H1 (cell line): ENCODE measurements at regions not wholly inside any gene's neighbourhood (a gene's known extent, or its start where the extent isn't known, plus 50 kb on each side); places are given as distances from the start of the nearest gene placed in this dataset.

ENCODE experiments used
- GTF2F1 ChIP-seq: IDR thresholded peaks from 2 replicates; pipeline ENCODE4 v1.6.1; 2012; ENCODE audit warnings: low read depth, low read length, improper control_type of control experiment, borderline replicate concordance
- RNF2 ChIP-seq: fragments of 200-900, 300-1000 bp; sonication (generic); IDR thresholded peaks from 2 replicates; pipeline ENCODE4 v1.7.1; 2016; ENCODE audit warnings: borderline replicate concordance, low read depth, mild to moderate bottlenecking, antibody characterized with exemption, low read length; ENCODE audit not compliant: poor library complexity, severe bottlenecking; ENCODE audit errors: missing control alignments
- TBP ChIP-seq: IDR thresholded peaks from 2 replicates; pipeline ENCODE4 v1.6.1; 2011; ENCODE audit warnings: low read depth, low read length, improper control_type of control experiment
- TCF12 ChIP-seq: IDR thresholded peaks from 2 replicates; pipeline ENCODE4 v1.6.1; 2011; ENCODE audit warnings: low read depth, mild to moderate bottlenecking, low read length
- TF ChIP-seq, protein P1 (sequence below), 3 experiments: IDR thresholded peaks; 1 replicate in 2 of 3; 2 replicates in 1 of 3; pipeline versions ENCODE4 v1.5.1 to v1.6.1; 2011; ENCODE audit warnings: low read length in 3 of 3, mild to moderate bottlenecking in 3 of 3, inconsistent platforms in 2 of 3, low read depth in 1 of 3, moderate library complexity in 1 of 3; ENCODE audit not compliant: insufficient read depth in 1 of 3; ENCODE audit errors: control extremely low read depth in 1 of 3

DNA sequence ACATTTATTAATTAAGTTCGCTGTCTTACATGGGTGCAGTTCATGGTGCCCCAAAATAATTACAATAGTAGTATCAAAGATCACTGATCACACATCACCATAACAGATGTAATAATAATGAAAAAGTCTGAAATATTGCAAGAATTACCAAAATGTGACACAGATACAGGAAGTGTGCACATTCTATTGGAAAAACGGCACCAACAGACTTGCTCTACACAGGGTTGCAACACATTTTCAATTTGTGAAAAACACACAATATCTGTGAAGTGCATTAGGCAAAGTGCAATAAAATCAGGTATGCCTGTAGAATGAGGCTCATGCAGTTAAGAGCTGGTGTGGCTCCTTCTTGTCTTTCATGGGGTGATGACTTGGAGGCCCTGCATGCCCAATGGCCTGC, 265.8 kb downstream of the RPLP1 start (continued):
- TF ChIP-seq, protein P1, sequence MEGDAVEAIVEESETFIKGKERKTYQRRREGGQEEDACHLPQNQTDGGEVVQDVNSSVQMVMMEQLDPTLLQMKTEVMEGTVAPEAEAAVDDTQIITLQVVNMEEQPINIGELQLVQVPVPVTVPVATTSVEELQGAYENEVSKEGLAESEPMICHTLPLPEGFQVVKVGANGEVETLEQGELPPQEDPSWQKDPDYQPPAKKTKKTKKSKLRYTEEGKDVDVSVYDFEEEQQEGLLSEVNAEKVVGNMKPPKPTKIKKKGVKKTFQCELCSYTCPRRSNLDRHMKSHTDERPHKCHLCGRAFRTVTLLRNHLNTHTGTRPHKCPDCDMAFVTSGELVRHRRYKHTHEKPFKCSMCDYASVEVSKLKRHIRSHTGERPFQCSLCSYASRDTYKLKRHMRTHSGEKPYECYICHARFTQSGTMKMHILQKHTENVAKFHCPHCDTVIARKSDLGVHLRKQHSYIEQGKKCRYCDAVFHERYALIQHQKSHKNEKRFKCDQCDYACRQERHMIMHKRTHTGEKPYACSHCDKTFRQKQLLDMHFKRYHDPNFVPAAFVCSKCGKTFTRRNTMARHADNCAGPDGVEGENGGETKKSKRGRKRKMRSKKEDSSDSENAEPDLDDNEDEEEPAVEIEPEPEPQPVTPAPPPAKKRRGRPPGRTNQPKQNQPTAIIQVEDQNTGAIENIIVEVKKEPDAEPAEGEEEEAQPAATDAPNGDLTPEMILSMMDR (IDR thresholded peaks at IDR 0.05; ENCODE audit: control extremely low read depth in 1 of 3, insufficient read depth in 1 of 3, low read depth in 1 of 3, low read length in 3 of 3) = no peak
- TF ChIP-seq RNF2 (no peak), TBP (no peak), GTF2F1 (no peak), TCF12 (no peak)
- TF ChIP-seq, all 59 proteins: peak for 0
